GM12892 (cell line): ENCODE measurements at regions not wholly inside any gene's neighbourhood (a gene's known extent, or its start where the extent isn't known, plus 50 kb on each side); places are given as distances from the start of the nearest gene placed in this dataset.

Source experiments
- DNase-seq: peaks from one replicate; pipeline ENCODE4 v3.0.0; 2011; ENCODE audit not compliant: insufficient read length
- FAIRE-seq: peaks from 2 replicates; lab custom pipeline; 2011; peaks lifted over from hg19 to GRCh38; lab: Jason Lieb, UNC
- POLR2A ChIP-seq: IDR thresholded peaks from 2 replicates; pipeline ENCODE4 v1.6.1; 2011; ENCODE audit warnings: low read depth, low read length, control low read depth
- POLR2AphosphoS5 ChIP-seq: IDR thresholded peaks from 2 replicates; pipeline ENCODE4 v1.6.1; 2011; ENCODE audit warnings: low read depth, low read length, control low read depth
- TAF1 ChIP-seq: IDR thresholded peaks from 2 replicates; pipeline ENCODE4 v1.6.1; 2011; ENCODE audit warnings: low read depth, mild to moderate bottlenecking, control low read depth, low read length, borderline replicate concordance

- TF ChIP-seq POLR2AphosphoS5 (no peak), POLR2A (no peak), TAF1 (no peak)
- DNase-seq (no peak), FAIRE-seq (no peak)
Measured at GRCh38 chr12:115011703-115012102, 327.7 kb upstream of the TBX3 start.

GRCh38 chr12:115010324-115010995, 326.5 kb upstream of the TBX3 start:
- TF ChIP-seq POLR2AphosphoS5: no peak
- TF ChIP-seq POLR2A: no peak
- TF ChIP-seq TAF1: no peak
- DNase-seq: no peak

GRCh38 chr12:115008929-115009328, 325.0 kb upstream of the TBX3 start:
- TF ChIP-seq TAF1 (no peak), POLR2A (no peak), POLR2AphosphoS5 (no peak)
- DNase-seq (no peak), FAIRE-seq (no peak)

More at GRCh38 chr12:115010324-115010995, 326.5 kb upstream of the TBX3 start:
- no peak for FAIRE-seq

GRCh38 chr12:115004470-115005146, 320.6 kb upstream of the TBX3 start:
- DNase-seq (no peak), FAIRE-seq (no peak)
- no peak for TF ChIP-seq TAF1
- TF ChIP-seq POLR2A: no peak
- TF ChIP-seq POLR2AphosphoS5: no peak

GRCh38 chr12:115002434-115002833, 318.5 kb upstream of the TBX3 start:
- no peak for FAIRE-seq
- TF ChIP-seq POLR2A (no peak), TAF1 (no peak)
- no peak for DNase-seq

GRCh38 chr12:115001571-115002180, 317.7 kb upstream of the TBX3 start:
- no peak for DNase-seq
- TF ChIP-seq POLR2AphosphoS5: no peak
- no peak for TF ChIP-seq TAF1
- TF ChIP-seq POLR2A: no peak
- no peak for FAIRE-seq

- DNase-seq (no peak), FAIRE-seq (no peak)
- TF ChIP-seq POLR2A (no peak), POLR2AphosphoS5 (no peak), TAF1 (no peak)
Measured at GRCh38 chr12:115000038-115000437, 316.1 kb upstream of the TBX3 start.

GRCh38 chr12:114998750-114999128, 314.8 kb upstream of the TBX3 start:
- DNase-seq: no peak
- no peak for TF ChIP-seq POLR2AphosphoS5
- no peak for TF ChIP-seq TAF1
- no peak for TF ChIP-seq POLR2A
- FAIRE-seq: no peak

- no peak for FAIRE-seq
- no peak for TF ChIP-seq POLR2AphosphoS5
- no peak for TF ChIP-seq POLR2A
- no peak for DNase-seq
Measured at GRCh38 chr12:114998118-114998749, 314.3 kb upstream of the TBX3 start.

GRCh38 chr12:114996382-114996781, 312.4 kb upstream of the TBX3 start:
- no peak for TF ChIP-seq TAF1
- TF ChIP-seq POLR2A: no peak
- TF ChIP-seq POLR2AphosphoS5: no peak
- no peak for DNase-seq
- FAIRE-seq: no peak

- no peak for FAIRE-seq
- no peak for DNase-seq
- TF ChIP-seq POLR2A: no peak
- TF ChIP-seq TAF1: no peak
- TF ChIP-seq POLR2AphosphoS5: no peak
Measured at GRCh38 chr12:114995891-114996290, 311.9 kb upstream of the TBX3 start.
